HG03097 (cell line): ENCODE measurements at regions not wholly inside any gene's neighbourhood (a gene's known extent, or its start where the extent isn't known, plus 50 kb on each side); places are given as distances from the start of the nearest gene placed in this dataset.

Source experiments
- ATAC-seq: cut with Tn5 transposase; IDR thresholded peaks from one replicate; pipeline ENCODE4 v1.9.1; 2021; ENCODE audit not compliant: unreplicated experiment, low FRiP score

GRCh38 chr11:42161886-42162285, 702.4 kb upstream of the LRRC4C start:
- ATAC-seq = no peak

DNA sequence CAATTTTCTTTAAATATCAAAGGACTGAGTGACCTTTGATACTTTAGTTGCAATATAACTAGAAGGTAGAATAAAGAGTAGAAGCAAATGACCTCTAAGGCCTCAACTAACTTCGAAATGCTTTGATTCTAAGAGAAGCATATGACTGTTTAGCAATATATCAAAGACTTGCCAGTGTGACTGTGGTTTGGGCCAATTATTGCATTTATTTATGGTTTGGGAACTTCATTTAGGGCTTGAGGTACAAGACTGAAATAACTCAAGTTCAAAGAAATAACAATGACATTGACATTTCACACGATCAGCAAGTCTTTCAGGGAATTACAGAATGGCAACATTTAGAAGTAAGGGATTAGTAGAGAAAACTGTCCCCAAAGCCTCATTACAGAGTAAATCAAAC, 709.7 kb upstream of the LRRC4C start:
- no peak for ATAC-seq

DNA sequence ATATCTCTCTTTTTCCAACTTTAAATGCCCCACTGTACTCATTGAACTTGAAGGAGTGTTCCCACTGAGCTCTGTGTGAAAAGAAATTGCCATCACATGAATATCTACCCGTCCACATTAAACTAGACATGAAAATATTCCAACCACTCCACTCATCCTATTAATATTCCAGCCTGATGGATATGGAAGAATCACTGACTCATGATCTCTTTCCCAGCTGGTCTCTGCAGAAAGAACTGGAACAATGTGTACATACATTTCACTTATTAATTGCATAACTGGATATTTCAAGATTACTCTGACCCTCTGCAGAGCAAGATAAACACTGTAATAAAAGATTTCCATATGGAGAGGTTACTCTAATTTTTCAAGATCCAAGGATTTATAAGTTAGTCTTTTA, 711.1 kb upstream of the LRRC4C start:
- no peak for ATAC-seq

- no peak for ATAC-seq
Measured at GRCh38 chr11:42171046-42171445, 711.6 kb upstream of the LRRC4C start.

- no peak for ATAC-seq
Measured at GRCh38 chr11:42172441-42172840, 713.0 kb upstream of the LRRC4C start.

DNA sequence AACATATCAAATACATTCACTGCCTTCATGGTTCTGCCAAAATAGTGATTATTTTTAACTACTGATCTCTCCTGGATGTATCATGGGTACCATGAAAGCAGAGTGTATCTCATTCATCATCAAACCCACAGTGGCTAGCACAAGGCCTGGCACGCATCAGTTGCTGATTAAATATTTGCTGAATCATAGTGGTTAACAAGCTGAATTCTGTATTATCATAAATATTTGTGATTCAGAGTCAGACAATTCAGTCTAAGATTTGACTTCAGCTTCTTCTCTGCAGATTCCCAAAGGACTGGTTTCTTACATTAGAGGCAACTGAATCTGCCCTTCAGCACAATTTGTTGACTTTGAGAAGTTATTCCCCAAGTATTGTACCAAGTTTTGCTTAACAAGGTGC, 715.8 kb upstream of the LRRC4C start:
- ATAC-seq = no peak

DNA sequence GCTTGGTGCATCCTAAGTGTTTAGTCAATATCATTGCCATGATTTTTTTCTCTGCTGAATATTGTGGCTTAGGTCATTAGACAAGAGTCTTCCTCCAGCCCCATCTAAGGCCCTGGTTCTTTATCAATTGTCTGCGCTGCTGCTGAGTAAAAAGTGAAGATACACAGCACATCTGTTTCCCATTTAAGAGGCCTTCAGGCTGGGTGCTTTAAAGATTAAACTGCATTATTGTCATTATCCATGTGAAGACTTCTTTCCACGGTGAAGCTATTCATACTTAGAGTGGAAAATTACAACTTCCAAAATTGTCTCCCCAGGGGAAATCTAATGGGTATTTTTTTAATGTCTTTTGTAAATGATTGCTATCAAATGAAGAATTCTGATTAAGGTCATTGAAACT, 719.8 kb upstream of the LRRC4C start:
- ATAC-seq = no peak

GRCh38 chr11:42195289-42196013, 736.0 kb upstream of the LRRC4C start:
- no peak for ATAC-seq

- ATAC-seq = no peak
Measured at GRCh38 chr11:42200311-42200710, 740.9 kb upstream of the LRRC4C start.

DNA sequence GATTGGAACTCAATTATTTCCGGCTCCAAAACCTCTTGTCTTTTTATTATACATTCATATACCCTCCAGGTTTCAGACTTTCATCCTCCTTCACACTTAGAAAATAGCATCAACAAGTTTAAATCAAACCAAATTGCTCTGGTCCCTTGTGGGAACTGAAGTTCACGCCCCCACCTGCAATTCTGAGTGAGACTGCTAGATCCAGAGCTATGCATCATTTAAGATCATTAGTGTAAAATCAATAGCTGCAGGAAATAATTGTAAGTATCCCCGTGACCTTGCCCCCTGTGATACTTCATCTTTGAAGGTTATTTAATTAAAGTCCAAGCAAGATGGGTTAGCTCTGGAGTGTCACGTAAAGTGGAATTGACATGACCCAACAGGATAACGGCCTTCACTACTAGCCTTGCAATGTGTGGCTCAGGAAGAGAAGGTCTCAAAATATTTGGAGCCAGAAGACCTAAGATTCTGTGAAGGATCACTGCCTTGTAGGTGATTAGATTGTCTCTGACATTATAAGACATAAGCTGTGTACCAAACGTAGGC, 742.2 kb upstream of the LRRC4C start:
- ATAC-seq = no peak

DNA sequence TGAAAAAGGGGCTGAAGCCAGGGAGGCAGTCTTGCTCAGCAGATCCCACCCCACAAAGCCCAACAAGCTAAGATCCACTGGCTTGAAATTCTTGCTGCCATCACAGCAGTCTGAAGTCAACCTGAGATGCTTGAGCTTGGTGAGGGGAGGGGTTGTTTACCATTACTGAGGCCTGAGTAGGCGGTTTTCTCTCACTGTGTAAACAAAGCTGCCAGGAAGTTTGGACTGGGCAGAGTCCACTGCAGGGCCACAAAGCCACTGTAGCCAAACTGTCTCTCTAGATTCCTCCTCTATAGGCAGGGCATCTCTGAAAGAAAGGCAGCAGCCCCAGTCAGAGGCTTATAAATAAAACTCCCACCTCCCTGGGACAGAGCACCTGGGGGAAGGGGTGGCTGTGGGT, 746.1 kb upstream of the LRRC4C start:
- no peak for ATAC-seq

DNA sequence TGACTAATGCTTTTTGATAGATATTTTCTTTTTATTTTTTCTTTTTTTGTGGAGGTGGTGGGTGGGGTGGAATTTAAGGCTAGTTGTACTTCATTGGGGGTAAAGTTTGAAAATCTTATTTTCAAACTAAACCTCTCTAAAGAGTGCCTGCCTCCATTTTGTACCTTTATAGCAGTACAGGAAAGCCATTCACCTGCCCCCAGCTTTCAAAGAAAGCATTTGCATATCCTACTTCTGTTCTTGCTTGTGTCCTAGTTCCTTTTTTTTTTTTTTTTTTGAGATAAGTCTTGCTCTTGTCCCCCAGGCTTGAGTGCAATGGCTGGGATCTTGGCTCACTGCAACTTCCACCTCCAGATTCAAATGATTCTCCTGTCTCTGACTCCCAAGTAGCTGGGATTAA, 766.2 kb upstream of the LRRC4C start:
- no peak for ATAC-seq

DNA sequence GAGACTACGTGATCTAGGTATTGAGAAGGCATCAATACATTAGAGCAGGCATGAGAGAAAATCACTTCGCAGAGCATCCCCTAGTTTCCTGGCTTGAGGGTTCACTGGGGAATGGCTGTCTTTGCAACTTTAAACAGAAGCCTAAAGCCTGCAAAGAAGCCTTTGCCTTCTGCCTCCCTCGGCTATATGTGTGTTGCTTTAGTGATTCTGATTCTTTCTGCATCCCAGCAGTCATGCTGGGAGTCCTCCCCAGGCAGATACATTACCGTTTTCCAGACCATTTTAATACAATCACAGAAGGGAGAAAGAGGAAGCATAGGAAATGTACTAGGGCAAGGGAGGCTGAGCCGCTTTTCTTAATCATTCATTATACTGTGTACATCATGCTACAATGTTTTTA, 773.2 kb upstream of the LRRC4C start:
- ATAC-seq = no peak

GRCh38 chr11:42234451-42234951, 775.0 kb upstream of the LRRC4C start:
- ATAC-seq = no peak

GRCh38 chr11:42237701-42238235, 778.3 kb upstream of the LRRC4C start:
- ATAC-seq = no peak

DNA sequence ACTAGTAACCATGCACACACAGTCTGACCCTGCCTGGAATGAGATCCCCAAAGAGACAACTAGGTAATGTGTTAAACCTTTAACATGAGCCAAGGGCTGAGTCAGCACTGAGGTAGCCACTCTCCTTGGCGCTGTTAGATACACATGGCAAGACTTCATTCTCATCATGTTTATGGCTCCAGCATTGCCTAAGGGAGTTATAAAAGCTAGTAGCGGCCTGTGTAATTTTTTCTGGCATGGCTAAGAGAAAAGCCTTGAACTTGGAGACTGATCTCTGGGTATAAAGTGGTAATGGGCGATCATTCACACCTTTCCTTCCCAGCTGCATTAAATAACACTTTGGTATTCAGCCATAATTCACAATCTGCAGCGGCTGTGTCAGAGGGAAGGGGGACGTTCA, 779.7 kb upstream of the LRRC4C start:
- no peak for ATAC-seq

DNA sequence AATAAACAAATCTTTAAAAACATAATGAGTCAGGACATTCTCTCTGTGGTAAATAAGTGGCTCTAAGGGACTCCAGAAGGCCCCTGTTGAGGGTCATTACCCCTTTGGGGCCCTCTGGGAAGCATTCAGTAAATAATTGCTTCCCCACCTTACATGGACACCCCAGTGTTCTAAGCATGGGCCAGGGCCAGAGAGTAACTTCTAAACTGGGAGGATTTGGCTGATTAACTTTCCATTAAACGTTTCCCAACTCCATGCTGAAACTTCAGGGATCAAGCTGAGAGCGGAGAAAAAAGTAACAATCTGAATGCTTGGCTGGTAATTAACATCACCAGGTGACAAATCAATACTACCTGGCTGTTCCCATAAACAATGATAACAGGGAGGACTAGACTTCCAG, 783.9 kb upstream of the LRRC4C start:
- ATAC-seq = no peak

- ATAC-seq = no peak
Measured at GRCh38 chr11:42244376-42244775, 784.9 kb upstream of the LRRC4C start.

GRCh38 chr11:42249401-42249800, 789.9 kb upstream of the LRRC4C start:
- ATAC-seq = no peak

GRCh38 chr11:42249956-42250355, 790.5 kb upstream of the LRRC4C start:
- no peak for ATAC-seq

DNA sequence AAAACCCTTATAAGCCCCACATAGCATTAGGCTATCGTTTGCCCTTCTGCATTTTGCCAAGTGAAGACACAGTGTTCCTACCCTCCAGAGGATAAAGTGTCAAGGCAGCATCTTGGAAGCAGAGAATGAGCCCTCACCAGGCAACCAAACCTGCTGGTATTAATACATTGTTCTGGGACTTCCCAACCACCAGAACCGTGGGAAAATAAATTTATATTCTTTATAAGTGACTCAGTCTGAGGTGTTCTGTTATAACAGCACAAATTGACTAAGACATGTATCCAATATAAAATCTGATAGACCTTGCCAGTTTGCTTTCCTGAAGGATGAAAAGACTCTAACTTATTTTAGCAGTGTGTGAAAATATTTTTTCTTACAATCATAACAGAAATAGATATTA, 792.5 kb upstream of the LRRC4C start:
- ATAC-seq = no peak

DNA sequence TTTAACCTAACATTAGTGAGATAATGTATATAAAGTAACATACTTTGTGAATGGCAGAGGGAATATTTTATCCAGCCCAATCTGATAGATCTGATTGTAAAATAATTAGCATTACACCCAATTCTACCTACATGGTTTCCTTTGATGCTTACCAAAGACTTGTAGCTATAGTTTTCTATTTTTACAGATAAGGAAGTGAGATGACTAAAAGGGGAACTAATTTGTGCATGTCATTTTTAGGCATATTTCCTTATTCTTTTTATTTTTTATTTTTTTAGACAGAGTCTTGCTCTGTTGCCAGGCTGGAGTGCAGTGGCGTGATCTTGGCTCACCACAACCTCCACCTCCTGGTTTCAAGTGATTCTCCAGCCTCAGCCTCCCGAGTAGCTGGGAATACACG, 793.7 kb upstream of the LRRC4C start:
- ATAC-seq = no peak
